Neural cell (in vitro differentiated cells): ENCODE measurements at regions not wholly inside any gene's neighbourhood (a gene's known extent, or its start where the extent isn't known, plus 50 kb on each side); places are given as distances from the start of the nearest gene placed in this dataset.

ENCODE experiments used
- H2AFZ ChIP-seq: fragments of 200-600, 300-800 bp; sonication (generic), shearing (Covaris generic); 2 replicates; pipeline ENCODE4 v1.6.0; 2014; ENCODE audit warnings: low read depth, mild to moderate bottlenecking, antibody characterized with exemption, low read length, moderate library complexity
- H3F3A ChIP-seq: fragments of 200-600 bp; shearing (Covaris generic); 2 replicates; pipeline ENCODE4 v1.6.1; 2016; ENCODE audit warnings: mild to moderate bottlenecking, moderate library complexity, mixed read lengths, antibody characterized with exemption, low read length; ENCODE audit not compliant: insufficient read depth, poor library complexity, severe bottlenecking
- H3K27ac ChIP-seq: fragments of 200-600, 300-800 bp; sonication (generic), shearing (Covaris generic); 2 replicates; pipeline ENCODE4 v1.5.1; 2014; ENCODE audit warnings: mild to moderate bottlenecking, low read length, moderate library complexity
- H3K27me3 ChIP-seq: fragments of 300-800, 200-600 bp; sonication (generic), shearing (Covaris generic); 2 replicates; pipeline ENCODE4 v1.6.0; 2014; ENCODE audit warnings: mild to moderate bottlenecking, low read depth, low read length, moderate library complexity; ENCODE audit not compliant: insufficient read depth
- H3K36me3 ChIP-seq: fragments of 300-800, 200-600 bp; sonication (generic), shearing (Covaris generic); 2 replicates; pipeline ENCODE4 v1.5.1; 2014; ENCODE audit warnings: mild to moderate bottlenecking, antibody characterized with exemption, low read length, moderate library complexity; ENCODE audit not compliant: insufficient read depth
- H3K4me2 ChIP-seq: fragments of 300-800, 200-600 bp; sonication (generic), shearing (Covaris generic); 2 replicates; pipeline ENCODE4 v1.6.0; 2014; ENCODE audit warnings: mild to moderate bottlenecking, low read length
- H3K4me3 ChIP-seq: fragments of 300-800, 200-600 bp; sonication (generic), shearing (Covaris generic); 2 replicates; pipeline ENCODE4 v1.5.1; 2014; ENCODE audit warnings: mild to moderate bottlenecking, low read length, moderate library complexity
- H3K79me2 ChIP-seq: fragments of 200-600 bp; shearing (Covaris generic); replicated peaks from 2 replicates; pipeline ENCODE4 v1.6.0; 2014; ENCODE audit warnings: mild to moderate bottlenecking, low read length, moderate library complexity; ENCODE audit not compliant: insufficient read depth
- H3K9ac ChIP-seq: fragments of 300-800, 200-600 bp; sonication (generic), shearing (Covaris generic); 2 replicates; pipeline ENCODE4 v1.6.1; 2016; ENCODE audit warnings: mild to moderate bottlenecking, low read length, mixed read lengths
- H3K9me2 ChIP-seq: fragments of 200-600 bp; shearing (Covaris generic); 2 replicates; pipeline ENCODE4 v1.6.1; 2016; ENCODE audit warnings: mild to moderate bottlenecking, low read length, mixed read lengths; ENCODE audit not compliant: insufficient read depth
- H3K9me3 ChIP-seq: fragments of 200-600, 300-800 bp; sonication (generic), shearing (Covaris generic); 2 replicates; pipeline ENCODE4 v1.6.1; 2016; ENCODE audit warnings: mild to moderate bottlenecking, mixed run types, low read length, moderate library complexity, mixed read lengths
- H4K20me1 ChIP-seq: fragments of 200-600 bp; shearing (Covaris generic); 2 replicates; pipeline ENCODE4 v1.6.1; 2016; ENCODE audit warnings: mild to moderate bottlenecking, mixed run types; ENCODE audit not compliant: insufficient read depth
- CTCF ChIP-seq: fragments of 450-650 bp; IDR thresholded peaks from 2 replicates; pipeline ENCODE4 v1.5.1; 2014; ENCODE audit warnings: antibody characterized with exemption, mild to moderate bottlenecking, moderate library complexity; ENCODE audit not compliant: poor library complexity, severe bottlenecking
- EP300 ChIP-seq: fragments of 450-650 bp; conservative IDR thresholded peaks from 2 replicates; pipeline ENCODE4 v1.6.1; 2014; ENCODE audit warnings: antibody characterized with exemption, mild to moderate bottlenecking, moderate library complexity; ENCODE audit not compliant: poor library complexity, severe bottlenecking
- EZH2 ChIP-seq: fragments of 200-600, 300-800 bp; shearing (Covaris generic), sonication (generic); IDR thresholded peaks from 2 replicates; pipeline ENCODE4 v1.6.1; 2014; ENCODE audit warnings: antibody characterized with exemption, low read length, borderline replicate concordance, mild to moderate bottlenecking; ENCODE audit not compliant: insufficient read depth, poor library complexity, severe bottlenecking
- MXI1 ChIP-seq: fragments of 450-650 bp; conservative IDR thresholded peaks from 2 replicates; pipeline ENCODE4 v1.6.1; 2014; ENCODE audit warnings: antibody characterized with exemption, mild to moderate bottlenecking; ENCODE audit not compliant: poor library complexity, severe bottlenecking
- POLR2AphosphoS5 ChIP-seq: IDR thresholded peaks from 2 replicates; pipeline ENCODE4 v1.6.1; 2012
- RAD21 ChIP-seq: fragments of 450-650 bp; conservative IDR thresholded peaks from 2 replicates; pipeline ENCODE4 v1.6.1; 2014; ENCODE audit warnings: antibody characterized with exemption, mild to moderate bottlenecking, moderate library complexity
- REST ChIP-seq: IDR thresholded peaks from 2 replicates; pipeline ENCODE4 v1.6.1; 2012; ENCODE audit warnings: borderline replicate concordance
- SMC3 ChIP-seq: fragments of 450-650 bp; conservative IDR thresholded peaks from 2 replicates; pipeline ENCODE4 v1.6.1; 2014; ENCODE audit warnings: antibody characterized with exemption, mild to moderate bottlenecking, moderate library complexity; ENCODE audit not compliant: poor library complexity
- TAF1 ChIP-seq: IDR thresholded peaks from 2 replicates; pipeline ENCODE4 v1.6.1; 2012; ENCODE audit warnings: low read depth

DNA sequence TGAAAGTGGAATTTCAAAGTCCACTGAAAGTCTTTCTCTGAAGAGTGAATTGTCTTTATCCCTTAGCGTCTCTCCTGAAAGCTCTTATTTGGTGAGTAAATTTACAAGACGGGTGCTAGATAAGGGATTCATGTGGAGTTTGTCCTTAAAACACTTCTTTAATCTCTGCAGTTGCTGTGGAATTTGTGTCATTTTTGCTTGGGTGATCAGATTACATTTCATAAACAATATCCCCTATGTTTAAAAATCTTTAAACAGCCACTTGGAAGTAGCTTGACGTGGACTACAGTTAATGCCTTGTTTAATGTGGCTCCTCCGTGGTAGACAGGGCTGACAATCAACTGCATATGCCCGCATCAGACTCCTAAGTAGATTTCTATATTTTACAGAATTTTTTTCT is 175.4 kb upstream of the ZNF217 start:
- Histone ChIP-seq H3F3A (no peaks in the 10 kb centered on the region), H4K20me1 (no peaks in the 10 kb centered on the region), H3K4me2 (no peak overlapping the region), H3K36me3 (no peaks in the 10 kb centered on the region), H3K9me2 (no peaks in the 10 kb centered on the region), H3K4me3 (no peak overlapping the region), H3K27ac (no peak overlapping the region), H2AFZ (no peak overlapping the region), H3K9ac (no peak overlapping the region), H3K27me3 (no peaks in the 10 kb centered on the region), H3K9me3 (no peaks in the 10 kb centered on the region), H3K79me2 (no peaks in the 10 kb centered on the region)
- TF ChIP-seq POLR2AphosphoS5 (no peak), SMC3 (no peak), TAF1 (no peak), REST (no peak), CTCF (no peak), MXI1 (no peak), EP300 (no peak), EZH2 (no peak), RAD21 (no peak)

GRCh38 chr20:53768329-53768728 is 174.7 kb upstream of the ZNF217 start:
- Histone ChIP-seq H3K79me2 (no peaks in the 10 kb centered on the region), H3K9ac (no peak overlapping the region), H3K36me3 (no peaks in the 10 kb centered on the region), H3K4me3 (no peak overlapping the region), H4K20me1 (no peaks in the 10 kb centered on the region), H3K4me2 (no peak overlapping the region), H2AFZ (no peak overlapping the region), H3K9me2 (no peaks in the 10 kb centered on the region), H3K27me3 (no peaks in the 10 kb centered on the region), H3F3A (no peaks in the 10 kb centered on the region), H3K9me3 (no peaks in the 10 kb centered on the region), H3K27ac (no peak overlapping the region)
- no peak for TF ChIP-seq SMC3
- TF ChIP-seq POLR2AphosphoS5: no peak
- no peak for TF ChIP-seq RAD21
- no peak for TF ChIP-seq REST
- TF ChIP-seq CTCF: no peak
- TF ChIP-seq MXI1: no peak
